ENCODE measurements at regions not wholly inside any gene's neighbourhood (a gene's known extent, or its start where the extent isn't known, plus 50 kb on each side); places are given as distances from the start of the nearest gene placed in this dataset.
"Not testable (repeated sequence)": the region's sequence is repeated elsewhere in the genome, so short reads cannot be mapped to it uniquely, and the experiment has no call there.

DNA sequence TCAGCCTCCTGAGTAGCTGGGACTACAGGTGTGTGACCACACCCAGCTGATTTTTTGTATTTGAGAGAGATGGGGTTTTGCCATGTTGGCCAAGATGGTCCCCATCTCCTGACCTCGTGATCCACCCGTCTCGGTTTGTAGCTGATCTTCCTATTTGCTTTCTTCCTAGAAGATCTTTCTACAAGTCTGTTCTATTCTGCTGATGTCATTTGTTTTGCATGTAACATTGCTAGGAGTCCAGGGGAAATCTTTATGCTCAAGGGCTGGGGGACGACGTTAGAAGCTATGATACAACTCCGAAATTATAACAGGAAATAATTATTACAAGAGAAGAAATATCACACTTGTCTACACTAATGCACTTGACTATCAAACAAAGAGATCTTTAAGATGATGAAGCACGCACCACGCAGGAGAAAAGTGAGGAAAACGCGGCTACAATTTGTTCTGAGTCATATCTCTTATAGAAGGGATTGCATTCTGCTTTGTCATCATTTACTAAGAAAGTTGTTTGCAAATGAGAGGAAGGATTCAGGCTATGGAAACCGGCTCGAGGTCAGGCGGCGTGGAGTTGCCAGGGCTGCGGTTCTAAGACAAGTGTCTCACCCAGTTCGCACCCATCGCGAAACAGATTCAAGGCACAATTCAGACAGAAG is 103.0 kb upstream of the CARD11 start:
- DNase-seq (ENCODE audit: low read depth), result no peak
- TF ChIP-seq, protein P1, sequence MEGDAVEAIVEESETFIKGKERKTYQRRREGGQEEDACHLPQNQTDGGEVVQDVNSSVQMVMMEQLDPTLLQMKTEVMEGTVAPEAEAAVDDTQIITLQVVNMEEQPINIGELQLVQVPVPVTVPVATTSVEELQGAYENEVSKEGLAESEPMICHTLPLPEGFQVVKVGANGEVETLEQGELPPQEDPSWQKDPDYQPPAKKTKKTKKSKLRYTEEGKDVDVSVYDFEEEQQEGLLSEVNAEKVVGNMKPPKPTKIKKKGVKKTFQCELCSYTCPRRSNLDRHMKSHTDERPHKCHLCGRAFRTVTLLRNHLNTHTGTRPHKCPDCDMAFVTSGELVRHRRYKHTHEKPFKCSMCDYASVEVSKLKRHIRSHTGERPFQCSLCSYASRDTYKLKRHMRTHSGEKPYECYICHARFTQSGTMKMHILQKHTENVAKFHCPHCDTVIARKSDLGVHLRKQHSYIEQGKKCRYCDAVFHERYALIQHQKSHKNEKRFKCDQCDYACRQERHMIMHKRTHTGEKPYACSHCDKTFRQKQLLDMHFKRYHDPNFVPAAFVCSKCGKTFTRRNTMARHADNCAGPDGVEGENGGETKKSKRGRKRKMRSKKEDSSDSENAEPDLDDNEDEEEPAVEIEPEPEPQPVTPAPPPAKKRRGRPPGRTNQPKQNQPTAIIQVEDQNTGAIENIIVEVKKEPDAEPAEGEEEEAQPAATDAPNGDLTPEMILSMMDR (IDR thresholded peaks at IDR 0.05; ENCODE audit: low read depth, low read length, missing control alignments), result no peak
- no peak overlapping the region for H3K4me3 ChIP-seq (ENCODE audit: low read depth, low read length)

DNA sequence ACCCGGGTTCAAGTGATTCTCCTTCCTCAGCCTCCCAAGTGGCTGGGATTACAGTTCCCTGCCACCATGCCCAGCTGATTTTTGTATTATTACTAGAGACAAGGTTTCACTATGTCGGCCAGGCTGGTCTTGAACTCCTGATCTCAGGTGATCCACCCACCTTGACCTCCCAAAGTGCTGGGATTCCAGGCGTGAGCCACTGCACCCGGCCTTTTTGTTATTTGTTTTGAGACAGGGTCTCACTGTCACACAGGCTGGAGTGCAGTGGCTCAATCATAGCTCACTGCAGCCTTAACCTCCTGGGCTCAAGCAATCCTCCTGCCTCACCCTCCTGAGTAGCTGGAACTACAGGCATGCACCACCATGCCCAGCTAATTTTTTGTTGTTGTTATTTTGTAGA is 104.8 kb upstream of the CARD11 start:
- not testable (repeated sequence) for DNase-seq (ENCODE audit: low read depth); H3K4me3 ChIP-seq (ENCODE audit: low read depth, low read length)

DNA sequence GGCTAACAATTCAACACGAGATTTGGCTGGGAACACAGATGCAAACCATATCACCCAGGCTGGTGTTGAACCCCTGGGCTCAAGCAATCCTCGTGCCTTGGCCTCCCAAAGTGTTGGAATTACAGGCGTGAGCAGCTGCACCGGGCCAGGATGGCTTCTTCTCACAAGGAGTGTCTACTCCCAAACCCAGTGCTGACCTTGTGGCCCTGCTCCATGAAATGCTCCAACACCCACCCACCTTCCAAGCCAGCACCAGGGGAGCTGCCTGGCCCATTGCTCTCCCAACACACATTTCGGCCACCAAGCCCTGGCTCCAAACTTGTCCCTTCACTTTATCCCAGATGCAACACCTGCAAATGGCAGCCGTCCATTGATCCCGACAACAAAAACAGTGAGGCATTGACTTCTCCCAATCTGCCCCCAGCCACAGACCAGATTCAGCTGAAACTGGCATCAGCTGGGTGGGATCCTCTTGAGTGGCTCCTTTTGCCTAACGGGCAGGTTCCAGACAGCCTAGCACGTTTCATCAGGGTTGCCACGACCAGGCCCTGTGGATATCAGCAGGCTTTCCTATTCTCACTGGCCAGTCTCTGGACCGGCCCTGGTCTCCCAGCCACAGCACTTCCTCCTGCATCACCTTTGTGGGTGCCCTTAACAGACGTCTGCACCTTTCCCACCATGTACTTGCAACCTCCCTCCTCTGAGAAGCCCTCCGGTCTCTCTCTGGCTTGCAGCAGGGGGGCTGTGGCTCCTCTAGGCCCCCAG is 105.7 kb upstream of the CARD11 start:
- no peak overlapping the region for H3K4me3 ChIP-seq (ENCODE audit: low read depth, low read length)
- DNase-seq (ENCODE audit: low read depth), result no peak
- TF ChIP-seq, protein P1 (IDR thresholded peaks at IDR 0.05; ENCODE audit: low read depth, low read length, missing control alignments), result no peak

DNA sequence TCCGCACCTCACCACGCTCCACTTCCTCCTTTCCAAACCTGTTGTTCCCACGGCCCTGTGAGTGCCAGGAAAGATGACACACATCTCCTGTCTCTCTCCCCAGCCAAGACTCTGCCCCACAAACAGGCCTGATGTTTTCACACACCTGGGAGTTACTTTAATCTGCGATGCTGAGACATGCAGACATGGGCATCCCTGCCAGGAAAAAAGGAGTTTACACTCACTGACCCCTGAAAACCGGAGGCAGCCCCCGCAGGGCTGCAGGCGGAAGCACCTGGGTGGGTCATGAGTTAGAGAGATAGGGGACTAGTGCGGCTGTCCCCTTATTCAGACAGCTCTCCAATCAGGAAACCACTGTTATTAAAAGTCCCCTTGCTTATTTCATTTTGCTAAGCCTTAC is 106.4 kb upstream of the CARD11 start:
- TF ChIP-seq, protein P1 (IDR thresholded peaks at IDR 0.05; ENCODE audit: low read depth, low read length, missing control alignments), result no peak
- DNase-seq (ENCODE audit: low read depth), result no peak
- H3K4me3 ChIP-seq (ENCODE audit: low read depth, low read length), result no peak overlapping the region

DNA sequence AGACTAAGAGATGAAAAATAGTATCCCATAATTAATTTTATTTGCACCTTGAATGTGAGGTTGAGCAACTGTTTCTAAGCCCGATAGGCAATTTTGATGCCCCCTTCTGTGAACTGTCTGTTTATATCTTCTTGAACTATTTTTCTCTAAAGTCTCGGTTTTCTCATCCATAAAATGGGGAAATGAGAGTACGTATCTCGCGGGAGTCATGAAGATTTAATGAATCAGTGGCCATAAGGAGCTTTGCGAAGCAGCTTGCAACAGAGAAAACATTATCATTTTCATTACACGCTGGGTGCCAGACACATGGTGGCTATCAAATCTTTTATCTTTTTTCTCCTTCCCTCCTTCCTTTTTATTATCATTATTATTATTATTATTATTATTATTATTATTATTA is 108.1 kb upstream of the CARD11 start:
- TF ChIP-seq, protein P1 (IDR thresholded peaks at IDR 0.05; ENCODE audit: low read depth, low read length, missing control alignments), result no peak
- no peak for DNase-seq (ENCODE audit: low read depth)
- no peak overlapping the region for H3K4me3 ChIP-seq (ENCODE audit: low read depth, low read length)

DNA sequence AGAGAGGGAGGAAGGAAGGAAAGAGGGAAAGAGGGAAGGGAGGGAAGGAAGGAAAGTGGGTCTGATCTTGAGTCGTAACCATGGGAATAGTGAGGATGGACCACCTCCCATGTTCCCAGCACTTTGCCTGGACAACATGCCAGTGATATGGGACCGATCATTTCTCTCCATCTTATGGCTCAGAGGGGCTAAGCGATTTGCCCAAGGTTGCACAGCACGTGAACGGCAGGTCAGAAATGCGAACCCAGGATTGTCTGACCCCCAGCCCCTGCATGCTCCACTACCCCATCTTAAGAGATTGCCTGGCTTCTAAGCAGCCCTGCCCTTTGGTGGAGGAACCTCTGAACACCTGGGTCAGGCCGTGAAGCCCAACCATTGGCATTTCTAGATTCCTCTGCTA is 109.0 kb upstream of the CARD11 start:
- H3K4me3 ChIP-seq (ENCODE audit: low read depth, low read length), result no peak overlapping the region
- DNase-seq (ENCODE audit: low read depth), result no peak
- TF ChIP-seq, protein P1 (IDR thresholded peaks at IDR 0.05; ENCODE audit: low read depth, low read length, missing control alignments), result no peak

DNA sequence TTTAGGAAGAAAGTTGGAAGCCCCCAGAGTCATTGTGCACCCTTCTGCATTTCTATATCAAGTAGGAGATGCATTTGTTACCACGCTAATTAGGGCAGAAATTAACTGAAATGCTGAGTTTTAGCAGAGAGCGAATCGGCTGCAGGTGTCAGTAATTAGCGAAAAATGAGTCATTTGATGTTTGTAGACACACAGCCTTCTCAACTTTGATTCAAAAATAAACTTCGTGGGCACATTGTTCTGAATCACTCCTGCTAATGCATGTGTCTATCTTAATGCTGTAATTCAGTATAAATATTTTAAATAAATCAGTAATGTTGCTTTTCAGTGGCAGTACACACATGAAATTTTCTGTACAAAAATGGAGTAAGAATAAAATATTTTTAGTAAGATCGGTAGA is 109.5 kb upstream of the CARD11 start:
- no peak overlapping the region for H3K4me3 ChIP-seq (ENCODE audit: low read depth, low read length)
- TF ChIP-seq, protein P1 (IDR thresholded peaks at IDR 0.05; ENCODE audit: low read depth, low read length, missing control alignments), result no peak
- no peak for DNase-seq (ENCODE audit: low read depth)
